SK-N-SH treated with all-trans-retinoic acid at 6 μM for 48 hours (cell line): ENCODE measurements at regions not wholly inside any gene's neighbourhood (a gene's known extent, or its start where the extent isn't known, plus 50 kb on each side); places are given as distances from the start of the nearest gene placed in this dataset.
A peak's percentile ranks its signal among the peaks of the same experiment; 100 is the strongest.

Experiments used
- ATAC-seq: fragments of 200-7000 bp; cut with Tn5 transposase; 3 replicates; pipeline ENCODE4 v1.9.1; 2020; ENCODE audit warnings: mild to moderate bottlenecking, moderate library complexity
- ARNTL ChIP-seq: fragments of 450-650 bp; formaldehyde crosslinking; IDR thresholded peaks from 2 replicates; pipeline ENCODE4 v1.5.0; 2020; ENCODE audit warnings: low read depth, mild to moderate bottlenecking, moderate library complexity, borderline replicate concordance
- BACH2 ChIP-seq: fragments of 250-450 bp; sonication (Bioruptor Pico); IDR thresholded peaks from 2 replicates; pipeline ENCODE4 v1.9.0; 2021; ENCODE audit warnings: mild to moderate bottlenecking, borderline replicate concordance
- CSDC2 ChIP-seq: fragments of 250-450 bp; sonication (Bioruptor Pico); IDR thresholded peaks from 2 replicates; pipeline ENCODE4 v1.5.0; 2020; ENCODE audit warnings: mild to moderate bottlenecking, moderate library complexity
- ESRRG ChIP-seq: fragments of 250-450 bp; sonication (Bioruptor Pico); IDR thresholded peaks from 2 replicates; pipeline ENCODE4 v1.6.1; 2021; ENCODE audit warnings: mild to moderate bottlenecking
- GLIS3 ChIP-seq: fragments of 250-450 bp; sonication (Bioruptor Pico); IDR thresholded peaks from 2 replicates; pipeline ENCODE4 v1.5.0; 2020; ENCODE audit warnings: mild to moderate bottlenecking, moderate library complexity
- ISL1 ChIP-seq: fragments of 250-450 bp; sonication (Bioruptor Pico); IDR thresholded peaks from 2 replicates; pipeline ENCODE4 v2.1.2; 2022; ENCODE audit warnings: mild to moderate bottlenecking, moderate library complexity
- OSR1 ChIP-seq: fragments of 250-450 bp; sonication (Bioruptor Pico); IDR thresholded peaks from 2 replicates; pipeline ENCODE4 v1.8.0; 2022; ENCODE audit warnings: moderate library complexity, mild to moderate bottlenecking, inconsistent platforms
- PATZ1 ChIP-seq: fragments of 250-450 bp; sonication (Bioruptor Pico); IDR thresholded peaks from 2 replicates; pipeline ENCODE4 v1.8.0; 2020; ENCODE audit warnings: mild to moderate bottlenecking, moderate library complexity, borderline replicate concordance
- POU6F1 ChIP-seq: fragments of 250-450 bp; sonication (Bioruptor Pico); IDR thresholded peaks from 2 replicates; pipeline ENCODE4 v1.8.0; 2021; ENCODE audit warnings: low read depth, mild to moderate bottlenecking, moderate library complexity, borderline replicate concordance
- PPARA ChIP-seq: fragments of 250-450 bp; sonication (Bioruptor Pico); IDR thresholded peaks from 2 replicates; pipeline ENCODE4 v1.5.0; 2020; ENCODE audit warnings: mild to moderate bottlenecking, borderline replicate concordance
- RARB ChIP-seq: fragments of 250-450 bp; sonication (Bioruptor Pico); IDR thresholded peaks from 2 replicates; pipeline ENCODE4 v1.8.0; 2021; ENCODE audit warnings: mild to moderate bottlenecking, moderate library complexity
- SNAI2 ChIP-seq: fragments of 250-450 bp; sonication (Bioruptor Pico); IDR thresholded peaks from 2 replicates; pipeline ENCODE4 v1.5.0; 2020; ENCODE audit warnings: mild to moderate bottlenecking, moderate library complexity
- TSHZ2 ChIP-seq: fragments of 250-450 bp; sonication (Bioruptor Pico); IDR thresholded peaks from 2 replicates; pipeline ENCODE4 v1.5.0; 2020; ENCODE audit warnings: mild to moderate bottlenecking, moderate library complexity
- ZC3H10 ChIP-seq: fragments of 250-450 bp; sonication (Bioruptor Pico); IDR thresholded peaks from 2 replicates; pipeline ENCODE4 v1.5.1; 2021; ENCODE audit warnings: mild to moderate bottlenecking, moderate library complexity
- ZFP3 ChIP-seq: fragments of 250-450 bp; sonication (Bioruptor Pico); IDR thresholded peaks from 2 replicates; pipeline ENCODE4 v1.5.0; 2020; ENCODE audit warnings: mild to moderate bottlenecking, moderate library complexity
- ZFP30 ChIP-seq: fragments of 450-650 bp; formaldehyde crosslinking; IDR thresholded peaks from 2 replicates; pipeline ENCODE4 v1.5.0; 2022; ENCODE audit warnings: mild to moderate bottlenecking, moderate library complexity
- ZNF70 ChIP-seq: fragments of 450-650 bp; formaldehyde crosslinking; IDR thresholded peaks from 2 replicates; pipeline ENCODE4 v1.5.0; 2020; ENCODE audit warnings: mild to moderate bottlenecking, moderate library complexity
- ZNF8 ChIP-seq: fragments of 450-650 bp; formaldehyde crosslinking; IDR thresholded peaks from 2 replicates; pipeline ENCODE4 v1.5.0; 2020; ENCODE audit warnings: mild to moderate bottlenecking, moderate library complexity
- TF ChIP-seq, protein P1 (sequence below): fragments of 250-450 bp; sonication (Bioruptor Pico); IDR thresholded peaks from 2 replicates; pipeline ENCODE4 v1.5.1; 2021; ENCODE audit warnings: mild to moderate bottlenecking, moderate library complexity
- TF ChIP-seq, protein P2 (sequence below): fragments of 250-450 bp; sonication (Bioruptor Pico); IDR thresholded peaks from 2 replicates; pipeline ENCODE4 v1.5.1; 2020; ENCODE audit warnings: low read depth, mild to moderate bottlenecking, moderate library complexity

DNA sequence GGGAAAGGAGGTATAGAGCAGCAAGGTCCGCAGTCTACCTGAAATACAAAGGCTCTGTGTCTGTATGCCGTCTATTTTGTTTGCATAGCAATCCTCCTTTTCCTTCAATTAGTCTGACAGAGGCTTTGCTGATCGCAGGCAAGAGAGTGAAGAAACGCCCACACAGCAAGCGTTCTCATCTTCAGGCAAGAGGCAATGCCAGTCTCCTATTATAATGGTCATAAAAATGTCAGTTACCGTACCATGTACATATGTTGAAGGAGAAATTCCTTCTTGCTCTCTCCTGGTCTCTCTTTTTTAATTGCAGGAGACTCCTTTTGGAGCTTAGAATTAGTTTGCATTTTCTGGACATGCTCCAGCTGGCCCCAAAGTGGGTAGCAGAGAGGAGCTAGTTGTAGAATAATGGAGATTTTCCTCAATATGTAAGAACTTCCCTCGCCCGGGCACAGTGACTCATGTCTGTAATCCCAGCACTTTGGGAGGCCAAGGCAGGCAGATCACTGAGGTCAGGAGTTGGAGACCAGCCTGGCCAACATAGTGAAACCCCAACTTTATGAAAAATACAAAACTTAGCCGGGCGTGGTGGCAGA is 139.5 kb downstream of the PFKFB3 start:
- no peak for TF ChIP-seq ISL1 (CRISPR knock-in tag)
- no peak for TF ChIP-seq BACH2 (CRISPR knock-in tag)
- TF ChIP-seq ZFP3 (CRISPR knock-in tag) = no peak
- no peak for TF ChIP-seq PPARA
- TF ChIP-seq ARNTL (CRISPR knock-in tag) = no peak
- TF ChIP-seq RARB = no peak
- no peak for TF ChIP-seq SNAI2 (CRISPR knock-in tag)
- TF ChIP-seq, protein P1, sequence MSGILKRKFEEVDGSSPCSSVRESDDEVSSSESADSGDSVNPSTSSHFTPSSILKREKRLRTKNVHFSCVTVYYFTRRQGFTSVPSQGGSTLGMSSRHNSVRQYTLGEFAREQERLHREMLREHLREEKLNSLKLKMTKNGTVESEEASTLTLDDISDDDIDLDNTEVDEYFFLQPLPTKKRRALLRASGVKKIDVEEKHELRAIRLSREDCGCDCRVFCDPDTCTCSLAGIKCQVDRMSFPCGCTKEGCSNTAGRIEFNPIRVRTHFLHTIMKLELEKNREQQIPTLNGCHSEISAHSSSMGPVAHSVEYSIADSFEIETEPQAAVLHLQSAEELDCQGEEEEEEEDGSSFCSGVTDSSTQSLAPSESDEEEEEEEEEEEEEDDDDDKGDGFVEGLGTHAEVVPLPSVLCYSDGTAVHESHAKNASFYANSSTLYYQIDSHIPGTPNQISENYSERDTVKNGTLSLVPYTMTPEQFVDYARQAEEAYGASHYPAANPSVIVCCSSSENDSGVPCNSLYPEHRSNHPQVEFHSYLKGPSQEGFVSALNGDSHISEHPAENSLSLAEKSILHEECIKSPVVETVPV (CRISPR knock-in tag) = no peak
- TF ChIP-seq ZC3H10 = no peak
- no peak for TF ChIP-seq ZNF8 (CRISPR knock-in tag)
- TF ChIP-seq ZNF70 (CRISPR knock-in tag) = no peak
- TF ChIP-seq OSR1 (CRISPR knock-in tag) = no peak
- TF ChIP-seq ESRRG (CRISPR knock-in tag) = no peak
- no peak for TF ChIP-seq CSDC2 (CRISPR knock-in tag)
- TF ChIP-seq PATZ1 (CRISPR knock-in tag) = no peak
- no peak for TF ChIP-seq POU6F1
- TF ChIP-seq, protein P2, sequence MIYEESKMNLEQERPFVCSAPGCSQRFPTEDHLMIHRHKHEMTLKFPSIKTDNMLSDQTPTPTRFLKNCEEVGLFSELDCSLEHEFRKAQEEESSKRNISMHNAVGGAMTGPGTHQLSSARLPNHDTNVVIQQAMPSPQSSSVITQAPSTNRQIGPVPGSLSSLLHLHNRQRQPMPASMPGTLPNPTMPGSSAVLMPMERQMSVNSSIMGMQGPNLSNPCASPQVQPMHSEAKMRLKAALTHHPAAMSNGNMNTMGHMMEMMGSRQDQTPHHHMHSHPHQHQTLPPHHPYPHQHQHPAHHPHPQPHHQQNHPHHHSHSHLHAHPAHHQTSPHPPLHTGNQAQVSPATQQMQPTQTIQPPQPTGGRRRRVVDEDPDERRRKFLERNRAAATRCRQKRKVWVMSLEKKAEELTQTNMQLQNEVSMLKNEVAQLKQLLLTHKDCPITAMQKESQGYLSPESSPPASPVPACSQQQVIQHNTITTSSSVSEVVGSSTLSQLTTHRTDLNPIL (CRISPR knock-in tag) = no peak
- TF ChIP-seq ZFP30 (CRISPR knock-in tag) = no peak
- no peak for TF ChIP-seq GLIS3
- TF ChIP-seq, all 23 proteins: peak for 0
- ATAC-seq = no peak

- no peak for TF ChIP-seq ESRRG (CRISPR knock-in tag)
- no peak for TF ChIP-seq ZC3H10
- no peak for TF ChIP-seq CSDC2 (CRISPR knock-in tag)
- no peak for TF ChIP-seq ZNF70 (CRISPR knock-in tag)
- no peak for TF ChIP-seq POU6F1
- TF ChIP-seq, protein P1 (CRISPR knock-in tag) = no peak
- no peak for TF ChIP-seq PPARA
- no peak for TF ChIP-seq GLIS3
- TF ChIP-seq TSHZ2 (CRISPR knock-in tag) = no peak
- TF ChIP-seq OSR1 (CRISPR knock-in tag) = no peak
- TF ChIP-seq ARNTL (CRISPR knock-in tag) = no peak
- TF ChIP-seq ZFP30 (CRISPR knock-in tag) = no peak
- TF ChIP-seq, all 23 proteins: peak for 0
- peak; percentile 64 for ATAC-seq
These were observed 140.7 kb downstream of the PFKFB3 start for GRCh38 chr10:6343305-6344010.
